ENCODE measurements at regions not wholly inside any gene's neighbourhood (a gene's known extent, or its start where the extent isn't known, plus 50 kb on each side); places are given as distances from the start of the nearest gene placed in this dataset.

- H3K4me1 Mint-ChIP-seq (ENCODE audit: insufficient read depth, unreplicated experiment): no peaks in the 10 kb centered on the region
- intact Hi-C loops (cut with micrococcal nuclease): no loop called here
- no peak overlapping the region for H3K4me3 Mint-ChIP-seq (ENCODE audit: unreplicated experiment)
- peaks cover 29% of the 10 kb centered on the region for H3K9me3 Mint-ChIP-seq (ENCODE audit: unreplicated experiment)
- POLR2A ChIA-PET: no interaction called here
- BruUV-seq (replicated peaks): no TSS peak
- TF ChIP-seq, protein P1, sequence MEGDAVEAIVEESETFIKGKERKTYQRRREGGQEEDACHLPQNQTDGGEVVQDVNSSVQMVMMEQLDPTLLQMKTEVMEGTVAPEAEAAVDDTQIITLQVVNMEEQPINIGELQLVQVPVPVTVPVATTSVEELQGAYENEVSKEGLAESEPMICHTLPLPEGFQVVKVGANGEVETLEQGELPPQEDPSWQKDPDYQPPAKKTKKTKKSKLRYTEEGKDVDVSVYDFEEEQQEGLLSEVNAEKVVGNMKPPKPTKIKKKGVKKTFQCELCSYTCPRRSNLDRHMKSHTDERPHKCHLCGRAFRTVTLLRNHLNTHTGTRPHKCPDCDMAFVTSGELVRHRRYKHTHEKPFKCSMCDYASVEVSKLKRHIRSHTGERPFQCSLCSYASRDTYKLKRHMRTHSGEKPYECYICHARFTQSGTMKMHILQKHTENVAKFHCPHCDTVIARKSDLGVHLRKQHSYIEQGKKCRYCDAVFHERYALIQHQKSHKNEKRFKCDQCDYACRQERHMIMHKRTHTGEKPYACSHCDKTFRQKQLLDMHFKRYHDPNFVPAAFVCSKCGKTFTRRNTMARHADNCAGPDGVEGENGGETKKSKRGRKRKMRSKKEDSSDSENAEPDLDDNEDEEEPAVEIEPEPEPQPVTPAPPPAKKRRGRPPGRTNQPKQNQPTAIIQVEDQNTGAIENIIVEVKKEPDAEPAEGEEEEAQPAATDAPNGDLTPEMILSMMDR (IDR thresholded peaks at IDR 0.05; ENCODE audit: unreplicated experiment): no peak
- no peaks in the 10 kb centered on the region for H3K36me3 Mint-ChIP-seq (ENCODE audit: insufficient read depth, unreplicated experiment)
- H3K27me3 Mint-ChIP-seq (ENCODE audit: insufficient read depth, unreplicated experiment): no peaks in the 10 kb centered on the region
- DNase-seq (ENCODE audit: unreplicated experiment): no peak
- H3K27ac Mint-ChIP-seq (ENCODE audit: low read depth, unreplicated experiment): no peak overlapping the region
- CTCF ChIA-PET: no interaction called here
Measured at GRCh38 chr13:58838615-58839014, 1207.1 kb downstream of the PCDH17 start.

GRCh38 chr13:58843071-58843470 lies 1211.5 kb downstream of the PCDH17 start:
- no peaks in the 10 kb centered on the region for H3K4me1 Mint-ChIP-seq (ENCODE audit: insufficient read depth, unreplicated experiment)
- no peak overlapping the region for H3K27ac Mint-ChIP-seq (ENCODE audit: low read depth, unreplicated experiment)
- DNase-seq (ENCODE audit: unreplicated experiment): no peak
- peaks cover 23% of the 10 kb centered on the region for H3K9me3 Mint-ChIP-seq (ENCODE audit: unreplicated experiment)
- no peak overlapping the region for H3K4me3 Mint-ChIP-seq (ENCODE audit: unreplicated experiment)
- intact Hi-C loops (cut with micrococcal nuclease): no loop called here
- no peaks in the 10 kb centered on the region for H3K27me3 Mint-ChIP-seq (ENCODE audit: insufficient read depth, unreplicated experiment)
- ChIA-PET CTCF (no interaction called here), POLR2A (no interaction called here)
- TF ChIP-seq, protein P1 (IDR thresholded peaks at IDR 0.05; ENCODE audit: unreplicated experiment): no peak
- no peaks in the 10 kb centered on the region for H3K36me3 Mint-ChIP-seq (ENCODE audit: insufficient read depth, unreplicated experiment)
- no TSS peak for BruUV-seq (replicated peaks)

- no peaks in the 10 kb centered on the region for H3K4me1 Mint-ChIP-seq (ENCODE audit: insufficient read depth, unreplicated experiment)
- H3K36me3 Mint-ChIP-seq (ENCODE audit: insufficient read depth, unreplicated experiment): no peaks in the 10 kb centered on the region
- H3K4me3 Mint-ChIP-seq (ENCODE audit: unreplicated experiment): no peak overlapping the region
Measured at GRCh38 chr13:58843567-58843966, 1212.0 kb downstream of the PCDH17 start.

GRCh38 chr13:58850161-58850560 lies 1218.6 kb downstream of the PCDH17 start:
- no TSS peak for BruUV-seq (replicated peaks)
- ChIA-PET CTCF (no interaction called here), POLR2A (no interaction called here)
- intact Hi-C loops (cut with micrococcal nuclease): no loop called here
- no peaks in the 10 kb centered on the region for H3K27me3 Mint-ChIP-seq (ENCODE audit: insufficient read depth, unreplicated experiment)
- H3K4me1 Mint-ChIP-seq (ENCODE audit: insufficient read depth, unreplicated experiment): peaks cover 6% of the 10 kb centered on the region
- TF ChIP-seq, protein P1 (IDR thresholded peaks at IDR 0.05; ENCODE audit: unreplicated experiment): no peak
- H3K9me3 Mint-ChIP-seq (ENCODE audit: unreplicated experiment): peaks cover 2% of the 10 kb centered on the region
- H3K4me3 Mint-ChIP-seq (ENCODE audit: unreplicated experiment): no peak overlapping the region
- H3K36me3 Mint-ChIP-seq (ENCODE audit: insufficient read depth, unreplicated experiment): no peaks in the 10 kb centered on the region
- no peak overlapping the region for H3K27ac Mint-ChIP-seq (ENCODE audit: low read depth, unreplicated experiment)
- DNase-seq (ENCODE audit: unreplicated experiment): no peak

More at GRCh38 chr13:58843567-58843966, 1212.0 kb downstream of the PCDH17 start:
- TF ChIP-seq, protein P1 (IDR thresholded peaks at IDR 0.05; ENCODE audit: unreplicated experiment): no peak
- no peak for DNase-seq (ENCODE audit: unreplicated experiment)
- CTCF ChIA-PET: interaction anchor here (0.5 to 0.6 kb wide), 2 partner anchors 126 to 475 kb away, joined by 3 to 4 read pairs; no protein-coding TSS in a partner anchor
- intact Hi-C loops (cut with micrococcal nuclease): no loop called here
- Mint-ChIP-seq H3K27ac (ENCODE audit: low read depth, unreplicated experiment) (no peak overlapping the region), H3K27me3 (ENCODE audit: insufficient read depth, unreplicated experiment) (no peaks in the 10 kb centered on the region), H3K9me3 (ENCODE audit: unreplicated experiment) (peaks cover 23% of the 10 kb centered on the region)
- POLR2A ChIA-PET: no interaction called here
- no TSS peak for BruUV-seq (replicated peaks)
